ENCODE measurements at regions not wholly inside any gene's neighbourhood (a gene's known extent, or its start where the extent isn't known, plus 50 kb on each side); places are given as distances from the start of the nearest gene placed in this dataset.

DNA sequence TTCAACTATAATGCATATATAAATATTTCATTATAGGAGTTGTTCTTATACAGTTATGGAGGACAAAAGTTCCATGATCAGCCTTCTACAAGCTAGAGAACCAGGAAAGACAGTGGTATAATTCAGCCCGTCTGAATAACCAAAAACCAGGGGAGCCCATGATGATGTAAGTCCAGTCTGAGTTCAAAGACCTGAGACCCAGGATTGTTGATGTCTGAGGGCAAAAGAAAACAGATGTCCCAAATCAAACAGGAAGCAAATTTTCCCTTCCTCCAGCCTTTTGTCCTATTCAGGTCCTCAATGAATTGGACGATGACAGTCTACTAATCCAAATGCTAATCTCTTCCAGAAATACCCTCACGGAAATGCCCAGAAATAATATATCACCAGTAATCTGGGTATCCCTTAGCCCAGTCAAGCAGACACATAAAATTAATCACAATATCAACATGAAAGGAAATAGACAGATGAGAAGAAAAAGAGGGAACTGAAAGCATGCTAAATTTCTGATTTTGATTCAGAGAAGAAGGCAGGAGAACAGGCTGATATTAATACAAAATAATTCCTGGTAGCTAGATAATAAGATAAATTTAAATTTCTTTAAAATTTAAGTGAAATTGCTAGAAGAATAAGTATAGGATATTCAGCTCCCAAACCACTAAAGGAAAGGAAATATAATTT is 255.6 kb upstream of the CTAGE1 start (continued):
- no peak for TF ChIP-seq PAX8 (IDR thresholded peaks at IDR 0.05)
- peak; percentile 67 for TF ChIP-seq JUNB (IDR thresholded peaks at IDR 0.05)
- no peak for TF ChIP-seq PML (IDR thresholded peaks at IDR 0.05; ENCODE audit: low read length)
- no peak for TF ChIP-seq CEBPB (IDR thresholded peaks at IDR 0.05; ENCODE audit: borderline replicate concordance in 1 of 2, low read depth in 2 of 2, low read length in 2 of 2)
- no peak for TF ChIP-seq E2F4 (IDR thresholded peaks at IDR 0.05; ENCODE audit: low read depth, low read length)
- TF ChIP-seq SPI1 (IDR thresholded peaks at IDR 0.05; ENCODE audit: borderline replicate concordance, insufficient read depth, low read depth, low read length), result peak; percentile 57; the same call in 1 of the 2 replicates
- TF ChIP-seq CREM (IDR thresholded peaks at IDR 0.05; ENCODE audit: low read depth), result no peak
- no peak for TF ChIP-seq ESRRA (IDR thresholded peaks at IDR 0.05; ENCODE audit: low read length)
- no peak for TF ChIP-seq MXI1 (IDR thresholded peaks at IDR 0.05; ENCODE audit: low read depth, low read length)
- peak; percentile 53; the same call in 1 of the 2 replicates for TF ChIP-seq TCF7 (IDR thresholded peaks at IDR 0.05; ENCODE audit: borderline replicate concordance)
- TF ChIP-seq PRDM15 (CRISPR knock-in tag; IDR thresholded peaks at IDR 0.05), result no peak
- TF ChIP-seq ZNF592 (IDR thresholded peaks at IDR 0.05), result no peak
- TF ChIP-seq IRF3 (IDR thresholded peaks at IDR 0.05), result no peak
- no peak for TF ChIP-seq YY1 (IDR thresholded peaks at IDR 0.05; ENCODE audit: low read depth, low read length)
- TF ChIP-seq EP300 (IDR thresholded peaks at IDR 0.05; ENCODE audit: borderline replicate concordance in 1 of 2, control insufficient read depth in 1 of 2, low read depth in 2 of 2, low read length in 2 of 2), result no peak
- no peak for TF ChIP-seq MTA3 (IDR thresholded peaks at IDR 0.05; ENCODE audit: borderline replicate concordance, low read length)
- no peak for TF ChIP-seq PKNOX1 (IDR thresholded peaks at IDR 0.05)
- no peak for TF ChIP-seq TAF1 (IDR thresholded peaks at IDR 0.05; ENCODE audit: borderline replicate concordance, low read depth, low read length)

Data from GM12878 (cell line).